ENCODE measurements at regions not wholly inside any gene's neighbourhood (a gene's known extent, or its start where the extent isn't known, plus 50 kb on each side); places are given as distances from the start of the nearest gene placed in this dataset.

DNA sequence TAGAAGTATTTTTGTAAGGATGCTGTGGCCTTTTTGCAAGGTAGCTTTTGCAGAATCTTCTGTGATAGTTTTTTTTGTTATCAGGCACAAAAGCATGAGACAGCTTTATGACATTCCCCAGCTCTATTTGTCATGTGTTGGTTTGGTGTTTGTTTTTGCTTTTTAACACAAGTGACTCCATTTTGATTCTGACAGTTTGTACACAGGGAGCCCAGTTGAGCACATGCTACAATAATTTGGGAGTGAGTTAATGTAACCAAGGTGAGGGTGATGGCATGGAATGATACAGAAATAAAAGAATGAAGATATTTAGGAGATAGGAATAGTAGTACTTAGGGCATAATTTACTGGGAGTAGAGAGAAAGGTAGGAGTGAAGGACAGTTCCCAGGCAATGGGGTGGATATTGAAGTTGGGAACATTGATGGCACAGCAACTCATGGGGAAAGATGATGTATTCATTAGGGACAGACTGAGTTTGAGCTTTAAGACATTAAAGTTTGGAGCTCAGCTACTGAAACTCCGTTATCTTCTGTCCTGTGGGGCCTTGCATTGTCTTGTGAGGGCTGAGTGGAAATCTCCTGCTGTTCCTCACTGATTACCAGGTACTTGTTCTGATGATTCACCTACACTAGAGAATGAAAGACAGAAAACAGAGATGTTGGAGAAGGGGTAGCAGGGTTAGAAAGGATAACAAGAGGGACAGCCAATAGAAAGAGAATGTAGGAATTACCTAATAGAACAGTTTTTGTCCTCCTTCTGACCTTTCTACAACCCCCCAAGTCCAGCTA is 88.3 kb upstream of the CCDC112 start:
- POLR2A ChIA-PET = no interaction called here
- ATAC-seq (replicated peaks in 1 of 4) = no peak

GRCh38 chr5:115382989-115383388 is 86.5 kb upstream of the CCDC112 start:
- Mint-ChIP-seq H3K27ac (no peak overlapping the region), H3K9me3 (no peaks in the 10 kb centered on the region), H3K4me1 (peaks cover 0 to 6% (median 3%) of the 10 kb centered on the region in 3 donors), H3K4me3 (no peak overlapping the region), H3K27me3 (no peaks in the 10 kb centered on the region), H3K36me3 (no peaks in the 10 kb centered on the region)
- Histone ChIP-seq H3K27me3 (replicated peaks in 1 of 2; ENCODE audit: control insufficient read depth in 2 of 2, extremely low read depth in 1 of 2, insufficient read depth in 2 of 2, low read length in 1 of 2) (no peaks in the 10 kb centered on the region), H3K9me3 (no peaks in the 10 kb centered on the region), H3K36me3 (ENCODE audit: control insufficient read depth in 2 of 2, extremely low read depth in 1 of 2, insufficient read depth in 1 of 2, low read length in 1 of 2) (no peaks in the 10 kb centered on the region), H3K4me1 (ENCODE audit: control insufficient read depth in 1 of 2, extremely low read depth in 1 of 2, insufficient read depth in 2 of 2, low read length in 2 of 2) (no peaks in the 10 kb centered on the region), H3K27ac (ENCODE audit: low read length) (no peak overlapping the region), H3K4me3 (ENCODE audit: control insufficient read depth in 1 of 2, extremely low read depth in 1 of 2, low read length in 1 of 2) (no peak overlapping the region)
- no peak for ATAC-seq (replicated peaks in 1 of 4)
- ChIA-PET POLR2A (no interaction called here), CTCF (no interaction called here)
- no CpG with 5 or more reads among the region's 1 CpG for WGBS (ENCODE audit: insufficient coverage)
- no peak for DNase-seq

More for the DNA sequence above, 88.3 kb upstream of the CCDC112 start:
- Mint-ChIP-seq H3K4me1 (no peaks in the 10 kb centered on the region), H3K4me3 (no peak overlapping the region), H3K27me3 (no peaks in the 10 kb centered on the region), H3K36me3 (no peaks in the 10 kb centered on the region), H3K9me3 (no peaks in the 10 kb centered on the region), H3K27ac (no peak overlapping the region)
- DNase-seq = no peak
- H3K36me3 ChIP-seq (ENCODE audit: control insufficient read depth in 2 of 2, extremely low read depth in 1 of 2, insufficient read depth in 1 of 2, low read length in 1 of 2) = no peaks in the 10 kb centered on the region
- no peak overlapping the region for H3K4me3 ChIP-seq (ENCODE audit: control insufficient read depth in 1 of 2, extremely low read depth in 1 of 2, low read length in 1 of 2)
- no peaks in the 10 kb centered on the region for H3K9me3 ChIP-seq
- no peaks in the 10 kb centered on the region for H3K27me3 ChIP-seq (replicated peaks in 1 of 2; ENCODE audit: control insufficient read depth in 2 of 2, extremely low read depth in 1 of 2, insufficient read depth in 2 of 2, low read length in 1 of 2)
- WGBS (ENCODE audit: insufficient coverage) = no CpG with 5 or more reads among the region's 1 CpG
- H3K27ac ChIP-seq (ENCODE audit: low read length) = no peak overlapping the region
- CTCF ChIA-PET = interaction anchor here in 1 of 2 donors (0.6 kb wide), 1 partner anchor 84 kb away, joined by 7 read pairs; no protein-coding TSS in a partner anchor
- no peaks in the 10 kb centered on the region for H3K4me1 ChIP-seq (ENCODE audit: control insufficient read depth in 1 of 2, extremely low read depth in 1 of 2, insufficient read depth in 2 of 2, low read length in 2 of 2)

DNA sequence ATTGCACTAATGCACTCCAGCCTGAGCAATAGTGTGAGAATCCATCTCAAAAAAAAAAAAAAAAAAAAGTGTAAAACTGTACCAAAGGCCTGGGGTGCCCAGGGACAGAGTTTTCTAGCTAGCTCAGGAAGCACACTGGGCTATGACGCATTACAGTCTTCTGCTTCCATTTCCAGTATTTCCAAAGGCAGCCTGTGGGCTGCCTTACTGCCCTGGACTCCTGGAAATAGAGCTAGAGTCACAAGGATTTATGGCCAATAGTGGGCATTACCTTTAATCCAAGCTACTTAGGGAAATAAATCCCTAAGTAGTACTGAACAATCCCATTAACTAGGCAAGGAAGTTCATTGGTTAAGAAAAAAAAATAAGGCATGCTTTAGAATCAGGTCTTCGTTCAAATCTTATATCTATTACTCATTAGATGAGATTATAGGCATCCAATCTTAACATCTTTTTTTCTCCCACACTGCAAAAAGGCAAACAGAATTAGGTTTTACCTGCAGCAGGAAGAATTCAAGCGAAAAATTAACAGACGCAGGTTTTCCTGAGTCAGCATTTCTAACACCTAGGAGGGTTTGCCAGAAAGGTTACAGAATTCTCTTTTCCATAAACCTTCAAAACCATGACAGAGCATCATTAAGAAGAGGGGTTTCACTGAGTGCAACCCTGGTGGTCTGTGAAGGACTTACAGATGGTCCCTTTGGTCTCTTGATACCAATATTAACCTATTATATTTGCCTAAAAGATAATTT is 85.6 kb upstream of the CCDC112 start:
- Histone ChIP-seq H3K4me1 (ENCODE audit: control insufficient read depth in 1 of 2, extremely low read depth in 1 of 2, insufficient read depth in 2 of 2, low read length in 2 of 2) (no peaks in the 10 kb centered on the region), H3K36me3 (ENCODE audit: control insufficient read depth in 2 of 2, extremely low read depth in 1 of 2, insufficient read depth in 1 of 2, low read length in 1 of 2) (no peaks in the 10 kb centered on the region), H3K27ac (ENCODE audit: low read length) (no peak overlapping the region), H3K27me3 (replicated peaks in 1 of 2; ENCODE audit: control insufficient read depth in 2 of 2, extremely low read depth in 1 of 2, insufficient read depth in 2 of 2, low read length in 1 of 2) (no peaks in the 10 kb centered on the region), H3K9me3 (no peaks in the 10 kb centered on the region), H3K4me3 (ENCODE audit: control insufficient read depth in 1 of 2, extremely low read depth in 1 of 2, low read length in 1 of 2) (no peak overlapping the region)
- Mint-ChIP-seq H3K9me3 (no peaks in the 10 kb centered on the region), H3K27ac (no peak overlapping the region), H3K4me3 (no peak overlapping the region), H3K27me3 (peaks cover 0 to under 1% of the 10 kb centered on the region in 2 donors), H3K36me3 (no peaks in the 10 kb centered on the region), H3K4me1 (peaks cover 0 to 11% (median 3%) of the 10 kb centered on the region in 3 donors)
- ChIA-PET POLR2A (interaction anchor here in 1 of 2 donors (0.7 kb wide), 1 partner anchor 1655 kb away, joined by 17 read pairs; no protein-coding TSS in a partner anchor), CTCF (no interaction called here)
- ATAC-seq (replicated peaks in 1 of 4) (no peak), DNase-seq (no peak)
- no CpG with 5 or more reads among the region's 4 CpGs for WGBS (ENCODE audit: insufficient coverage)

DNA sequence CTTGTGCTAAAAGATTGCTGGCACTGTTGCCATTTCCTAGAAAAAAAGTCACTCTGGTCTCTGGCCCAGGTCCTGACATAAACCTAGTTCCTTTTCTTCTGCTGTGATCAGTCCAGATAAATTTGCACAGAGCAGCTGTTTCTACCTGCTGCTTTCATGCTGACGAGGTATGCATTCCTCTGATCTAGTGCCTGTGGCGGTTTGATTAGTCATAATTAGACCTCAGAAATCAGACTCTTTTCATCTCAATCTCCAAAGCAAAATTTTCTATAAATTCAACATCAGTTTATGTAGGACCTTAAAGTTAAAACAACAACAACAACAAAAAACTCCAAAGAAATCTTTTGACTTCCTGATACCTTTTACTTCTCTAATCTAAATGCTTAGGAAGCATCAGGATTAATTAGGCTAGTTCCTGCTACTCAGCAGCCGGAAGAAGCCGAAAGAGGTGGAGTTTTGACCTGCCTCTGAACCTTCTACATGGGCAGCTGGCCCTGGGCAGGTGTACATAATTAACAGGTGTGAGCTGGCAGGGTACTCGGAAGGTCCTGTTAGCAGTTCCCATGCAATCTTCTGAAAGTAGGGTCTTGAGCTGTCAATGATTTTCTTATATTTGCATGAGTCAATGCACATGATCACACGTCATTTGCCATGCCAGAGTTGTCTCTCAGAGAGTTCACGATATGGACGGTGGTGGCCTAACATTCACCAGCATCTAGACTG is 83.3 kb upstream of the CCDC112 start:
- H3K4me3 Mint-ChIP-seq = no peak overlapping the region
- 54% methylated on average over 5 of the region's 8 CpGs for WGBS (ENCODE audit: insufficient coverage)
- H3K4me1 ChIP-seq (ENCODE audit: control insufficient read depth in 1 of 2, extremely low read depth in 1 of 2, insufficient read depth in 2 of 2, low read length in 2 of 2) = no peaks in the 10 kb centered on the region
- peaks cover 0 to 5% of the 10 kb centered on the region in 2 donors for H3K27me3 Mint-ChIP-seq
- no peaks in the 10 kb centered on the region for H3K36me3 ChIP-seq (ENCODE audit: control insufficient read depth in 2 of 2, extremely low read depth in 1 of 2, insufficient read depth in 1 of 2, low read length in 1 of 2)
- H3K27me3 ChIP-seq (replicated peaks in 1 of 2; ENCODE audit: control insufficient read depth in 2 of 2, extremely low read depth in 1 of 2, insufficient read depth in 2 of 2, low read length in 1 of 2) = no peaks in the 10 kb centered on the region
- DNase-seq (peak in 1 of 35 experiments; percentile 3), ATAC-seq (replicated peaks in 1 of 4) (peak in 2 of 4 experiments; percentile 41 to 52)
- no peaks in the 10 kb centered on the region for H3K9me3 ChIP-seq
- peaks cover 0 to 11% (median 3%) of the 10 kb centered on the region in 3 donors for H3K4me1 Mint-ChIP-seq
- no peak overlapping the region for H3K4me3 ChIP-seq (ENCODE audit: control insufficient read depth in 1 of 2, extremely low read depth in 1 of 2, low read length in 1 of 2)
- POLR2A ChIA-PET = no interaction called here
- CTCF ChIA-PET = interaction anchor here in 1 of 2 donors (1.0 kb wide), 1 partner anchor 70 kb away, joined by 3 read pairs; no protein-coding TSS in a partner anchor
- H3K27ac Mint-ChIP-seq = no peak overlapping the region
- H3K27ac ChIP-seq (ENCODE audit: low read length) = no peak overlapping the region
- H3K9me3 Mint-ChIP-seq = no peaks in the 10 kb centered on the region
- H3K36me3 Mint-ChIP-seq = no peaks in the 10 kb centered on the region

DNA sequence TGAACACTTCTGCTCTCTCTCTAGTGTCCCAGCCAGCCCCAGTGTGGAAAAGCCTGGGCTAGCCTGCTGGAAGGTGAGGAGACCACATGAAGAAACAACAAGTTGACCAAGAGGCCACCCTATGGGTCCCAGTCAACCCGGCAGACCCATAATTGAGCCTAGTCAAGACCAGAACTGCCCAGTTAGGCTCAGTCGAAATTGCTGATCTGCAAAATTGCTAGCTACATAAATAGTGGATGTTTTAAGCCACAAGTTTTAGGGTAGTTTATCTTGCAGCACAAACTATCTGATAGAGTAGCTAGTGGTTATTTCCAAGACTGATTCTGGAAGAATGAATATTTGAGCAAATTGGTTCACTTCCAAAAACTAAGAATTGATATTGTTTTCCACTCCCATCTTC is 82.3 kb upstream of the CCDC112 start:
- POLR2A ChIA-PET = no interaction called here

DNA sequence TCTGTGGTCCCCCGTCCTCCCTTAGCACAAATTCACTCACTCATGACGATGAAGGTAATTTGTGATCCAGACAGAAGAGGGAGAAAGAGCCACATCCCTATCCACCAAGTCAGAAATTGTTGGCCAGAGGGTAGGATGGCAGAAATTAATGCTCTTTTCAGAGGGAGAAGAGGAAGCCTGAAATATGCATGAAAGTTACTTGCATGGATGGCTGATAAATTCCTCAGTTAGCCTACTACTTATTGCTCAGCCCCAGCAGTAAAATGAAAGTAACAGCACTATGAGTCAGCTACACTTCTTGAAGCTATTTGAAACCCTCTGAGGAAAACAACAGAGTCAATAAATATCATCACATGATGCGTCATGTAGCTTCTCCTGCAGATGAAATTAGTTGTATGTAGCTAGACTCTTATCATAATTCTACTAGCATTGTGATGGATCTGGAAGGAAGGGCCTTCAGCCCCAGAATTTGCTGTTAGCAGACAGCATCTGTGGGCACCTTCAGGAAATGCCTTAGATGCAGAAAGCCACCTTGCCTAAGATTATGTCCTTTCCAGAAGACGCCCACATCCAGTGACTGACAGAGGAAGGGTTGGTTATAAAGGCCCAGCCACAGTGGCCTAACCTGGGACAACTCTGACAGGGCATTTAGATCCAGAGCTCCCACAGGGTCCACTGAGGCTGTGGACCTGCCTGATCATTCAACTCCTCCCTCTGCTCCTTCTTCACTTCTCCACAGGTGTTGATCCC is 81.2 kb upstream of the CCDC112 start:
- ATAC-seq (replicated peaks in 1 of 4) = no peak
- POLR2A ChIA-PET = no interaction called here
- 40% methylated on average over 1 of the region's 4 CpGs for WGBS (ENCODE audit: insufficient coverage)

More for the DNA sequence above, 82.3 kb upstream of the CCDC112 start:
- Histone ChIP-seq H3K27ac (ENCODE audit: low read length) (no peak overlapping the region), H3K36me3 (ENCODE audit: control insufficient read depth in 2 of 2, extremely low read depth in 1 of 2, insufficient read depth in 1 of 2, low read length in 1 of 2) (no peaks in the 10 kb centered on the region), H3K27me3 (replicated peaks in 1 of 2; ENCODE audit: control insufficient read depth in 2 of 2, extremely low read depth in 1 of 2, insufficient read depth in 2 of 2, low read length in 1 of 2) (no peaks in the 10 kb centered on the region), H3K4me1 (ENCODE audit: control insufficient read depth in 1 of 2, extremely low read depth in 1 of 2, insufficient read depth in 2 of 2, low read length in 2 of 2) (no peaks in the 10 kb centered on the region), H3K4me3 (ENCODE audit: control insufficient read depth in 1 of 2, extremely low read depth in 1 of 2, low read length in 1 of 2) (no peak overlapping the region), H3K9me3 (no peaks in the 10 kb centered on the region)
- CTCF ChIA-PET = no interaction called here
- peaks cover 0 to 5% of the 10 kb centered on the region in 2 donors for H3K27me3 Mint-ChIP-seq
- no peak overlapping the region for H3K27ac Mint-ChIP-seq
- no peak for ATAC-seq (replicated peaks in 1 of 4)
- no peaks in the 10 kb centered on the region for H3K36me3 Mint-ChIP-seq
- H3K4me3 Mint-ChIP-seq = no peak overlapping the region
- no peak for DNase-seq
- no peaks in the 10 kb centered on the region for H3K9me3 Mint-ChIP-seq
- peaks cover 0 to 11% (median 3%) of the 10 kb centered on the region in 3 donors for H3K4me1 Mint-ChIP-seq
- 84% methylated on average over 2 of the region's 2 CpGs for WGBS (ENCODE audit: insufficient coverage)

More for the DNA sequence above, 81.2 kb upstream of the CCDC112 start:
- Histone ChIP-seq H3K4me1 (ENCODE audit: control insufficient read depth in 1 of 2, extremely low read depth in 1 of 2, insufficient read depth in 2 of 2, low read length in 2 of 2) (no peaks in the 10 kb centered on the region), H3K27ac (ENCODE audit: low read length) (no peak overlapping the region), H3K27me3 (replicated peaks in 1 of 2; ENCODE audit: control insufficient read depth in 2 of 2, extremely low read depth in 1 of 2, insufficient read depth in 2 of 2, low read length in 1 of 2) (no peaks in the 10 kb centered on the region), H3K4me3 (ENCODE audit: control insufficient read depth in 1 of 2, extremely low read depth in 1 of 2, low read length in 1 of 2) (no peak overlapping the region), H3K9me3 (no peaks in the 10 kb centered on the region), H3K36me3 (ENCODE audit: control insufficient read depth in 2 of 2, extremely low read depth in 1 of 2, insufficient read depth in 1 of 2, low read length in 1 of 2) (no peaks in the 10 kb centered on the region)
- Mint-ChIP-seq H3K27ac (no peak overlapping the region), H3K4me3 (no peak overlapping the region), H3K27me3 (peaks cover 0 to 9% of the 10 kb centered on the region in 2 donors), H3K36me3 (no peaks in the 10 kb centered on the region), H3K9me3 (no peaks in the 10 kb centered on the region), H3K4me1 (peaks cover 0 to 11% (median 3%) of the 10 kb centered on the region in 3 donors)
- CTCF ChIA-PET = no interaction called here
- DNase-seq = no peak

Measured in T-cell (primary cell).